Panc1 (cell line): ENCODE measurements at regions not wholly inside any gene's neighbourhood (a gene's known extent, or its start where the extent isn't known, plus 50 kb on each side); places are given as distances from the start of the nearest gene placed in this dataset.

ENCODE experiments used
- ATAC-seq: fragments of 200-7000 bp; cut with Tn5 transposase; 2 replicates; pipeline ENCODE4 v1.9.1; 2020; ENCODE audit warnings: mild to moderate bottlenecking, moderate library complexity
- BruUV-seq: library from RNA; stranded (reverse); fragments of 400-500 nt; replicated peaks from 2 replicates; lab custom pipeline; 2021; lab: Mats Ljungman, UMichigan
- CTCF ChIA-PET: fragments of 300-600 bp; sonication (Branson Sonifier 250); formaldehyde crosslinking; loops from one replicate; lab custom pipeline; 2022; ENCODE audit warnings: antibody characterized with exemption; lab: Charles Lee
- POLR2A ChIA-PET: fragments of 300-600 bp; sonication (Branson Sonifier 250); formaldehyde crosslinking; loops from one replicate; lab custom pipeline; 2022; ENCODE audit warnings: antibody characterized with exemption; lab: Charles Lee
- DNase-seq: peaks from one replicate; pipeline ENCODE4 v3.0.0-alpha.2; 2010; ENCODE audit warnings: low read depth, low spot score
- H3K27ac ChIP-seq: 2 replicates; pipeline ENCODE4 v1.5.1; 2011; ENCODE audit warnings: mild to moderate bottlenecking, low read length, inconsistent platforms
- H3K27me3 ChIP-seq: fragments of 200-500 bp; sonication (Bioruptor generic); 2 replicates; pipeline ENCODE4 v1.6.0; 2014; ENCODE audit warnings: low read length, inconsistent platforms; ENCODE audit not compliant: control insufficient read depth, insufficient read depth
- H3K36me3 ChIP-seq: fragments of 200-500 bp; sonication (Bioruptor generic); 2 replicates; pipeline ENCODE4 v1.5.1; 2014; ENCODE audit warnings: inconsistent platforms, mild to moderate bottlenecking, low read length, moderate library complexity; ENCODE audit not compliant: control insufficient read depth, insufficient read depth
- H3K4me1 ChIP-seq: 2 replicates; pipeline ENCODE4 v1.5.1; 2011; ENCODE audit warnings: inconsistent platforms, mild to moderate bottlenecking, low read length, moderate library complexity; ENCODE audit not compliant: control insufficient read depth, insufficient read depth
- H3K4me3 ChIP-seq, 2 experiments: 2 replicates each; pipeline ENCODE4 v1.5.1; 2011 to 2012; ENCODE audit warnings: low read depth in 2 of 2, low read length in 2 of 2, mild to moderate bottlenecking in 2 of 2, inconsistent platforms in 1 of 2, moderate library complexity in 1 of 2
- H3K9me3 ChIP-seq: fragments of 200-500 bp; sonication (Bioruptor generic); 2 replicates; pipeline ENCODE4 v1.5.1; 2014; ENCODE audit warnings: low read depth, mild to moderate bottlenecking, inconsistent platforms, low read length, moderate library complexity; ENCODE audit not compliant: control insufficient read depth, insufficient read depth
- CTCF ChIP-seq: fragments of 450-650 bp; IDR thresholded peaks from 2 replicates; pipeline ENCODE4 v1.5.1; 2017; ENCODE audit warnings: mild to moderate bottlenecking
- POLR2AphosphoS5 ChIP-seq: IDR thresholded peaks from 2 replicates; pipeline ENCODE4 v1.6.1; 2012; ENCODE audit warnings: mild to moderate bottlenecking, low read depth, low read length, moderate library complexity
- REST ChIP-seq, 2 experiments: IDR thresholded peaks; 2 replicates each; pipeline ENCODE4 v1.6.1; 2011 to 2012; ENCODE audit warnings: low read depth in 2 of 2, control low read depth in 1 of 2, low read length in 1 of 2, mild to moderate bottlenecking in 1 of 2, moderate library complexity in 1 of 2; ENCODE audit not compliant: insufficient read depth in 1 of 2
- SIN3A ChIP-seq: IDR thresholded peaks from 2 replicates; pipeline ENCODE4 v1.6.1; 2012; ENCODE audit warnings: low read depth, mild to moderate bottlenecking, low read length, moderate library complexity, borderline replicate concordance; ENCODE audit not compliant: insufficient read depth
- TCF7L2 ChIP-seq: IDR thresholded peaks from 2 replicates; pipeline ENCODE4 v1.6.1; 2011; ENCODE audit warnings: mild to moderate bottlenecking, low read depth, low read length, inconsistent platforms
- in situ Hi-C: cut with HindIII; loops from 2 replicates; pipeline ENCODE4 v1.10.0; 2016; ENCODE audit warnings: low sequenced_read_pairs, low pct_unique_long_range_greater_than_20kb
- intact Hi-C: fragments of 100-400 bp; cut with micrococcal nuclease; formaldehyde crosslinking; loops from one replicate; pipeline ENCODE4 v1.10.0; 2022; ENCODE audit not compliant: unreplicated experiment

- peaks cover 40% of the 10 kb centered on the region for H3K27me3 ChIP-seq
- intact Hi-C loops: no loop called here
- CTCF ChIA-PET: interaction anchor here (0.6 to 1.0 kb wide), 2 partner anchors 101 to 109 kb away, joined by 3 read pairs; no protein-coding TSS in a partner anchor
- no TSS peak for BruUV-seq
- POLR2A ChIA-PET: no interaction called here
- in situ Hi-C loops: no loop called here
- H3K4me1 ChIP-seq: no peaks in the 10 kb centered on the region
- ATAC-seq: no peak
- H3K4me3 ChIP-seq: no peak overlapping the region
- no peak for DNase-seq
- H3K9me3 ChIP-seq: no peaks in the 10 kb centered on the region
- H3K27ac ChIP-seq: no peak overlapping the region
- no peaks in the 10 kb centered on the region for H3K36me3 ChIP-seq
- TF ChIP-seq POLR2AphosphoS5 (no peak), SIN3A (no peak)
Measured at GRCh38 chr7:35419391-35419755, 165.5 kb upstream of the TBX20 start.

- in situ Hi-C loops (no loop called here), intact Hi-C loops (no loop called here)
- H3K36me3 ChIP-seq: no peaks in the 10 kb centered on the region
- no peaks in the 10 kb centered on the region for H3K9me3 ChIP-seq
- ATAC-seq (no peak), DNase-seq (no peak)
- H3K27me3 ChIP-seq: peaks cover 40% of the 10 kb centered on the region
- no peak overlapping the region for H3K27ac ChIP-seq
- H3K4me3 ChIP-seq: no peak overlapping the region
- ChIA-PET CTCF (no interaction called here), POLR2A (interaction anchor here (0.7 kb wide), 1 partner anchor 1457 kb away, joined by 3 read pairs; no protein-coding TSS in a partner anchor)
- TF ChIP-seq SIN3A (no peak), POLR2AphosphoS5 (no peak), CTCF (no peak), TCF7L2 (no peak), REST (IDR thresholded peaks at IDR 0.05; ENCODE audit: insufficient read depth in 1 of 2, low read depth in 2 of 2, low read length in 1 of 2) (no peak)
- no peaks in the 10 kb centered on the region for H3K4me1 ChIP-seq
- BruUV-seq: no TSS peak
Measured at GRCh38 chr7:35418716-35419390, 165.0 kb upstream of the TBX20 start.

GRCh38 chr7:35416568-35416967 is 162.7 kb upstream of the TBX20 start:
- DNase-seq (no peak), ATAC-seq (no peak)
- Histone ChIP-seq H3K27ac (no peak overlapping the region), H3K4me3 (no peak overlapping the region), H3K9me3 (no peaks in the 10 kb centered on the region), H3K36me3 (no peaks in the 10 kb centered on the region), H3K27me3 (peaks cover 41% of the 10 kb centered on the region), H3K4me1 (no peaks in the 10 kb centered on the region)
- CTCF ChIA-PET: no interaction called here
- POLR2A ChIA-PET: no interaction called here
- in situ Hi-C loops (no loop called here), intact Hi-C loops (no loop called here)
- BruUV-seq: no TSS peak
- TF ChIP-seq TCF7L2 (no peak), REST (IDR thresholded peaks at IDR 0.05; ENCODE audit: insufficient read depth in 1 of 2, low read depth in 2 of 2, low read length in 1 of 2) (no peak), SIN3A (no peak), CTCF (no peak), POLR2AphosphoS5 (no peak)
